ENCODE measurements at regions not wholly inside any gene's neighbourhood (a gene's known extent, or its start where the extent isn't known, plus 50 kb on each side); places are given as distances from the start of the nearest gene placed in this dataset.

- no peak for TF ChIP-seq POLR2A (IDR thresholded peaks at IDR 0.05)
- TF ChIP-seq CTCF (IDR thresholded peaks at IDR 0.05), result no peak
Observed at GRCh38 chr18:41126541-41127235, 828.3 kb upstream of the PIK3C3 start.
